HUES64 (cell line): ENCODE measurements at regions not wholly inside any gene's neighbourhood (a gene's known extent, or its start where the extent isn't known, plus 50 kb on each side); places are given as distances from the start of the nearest gene placed in this dataset.

ENCODE experiments used
- H3K27ac ChIP-seq: 2 replicates; pipeline ENCODE4 v1.7.0; 2013; ENCODE audit warnings: low read depth, low read length, inconsistent platforms
- H3K27me3 ChIP-seq: 2 replicates; pipeline ENCODE4 v1.6.1; 2013; ENCODE audit warnings: mild to moderate bottlenecking, low read length; ENCODE audit not compliant: insufficient read depth
- H3K36me3 ChIP-seq: 2 replicates; pipeline ENCODE4 v1.6.1; 2013; ENCODE audit warnings: mild to moderate bottlenecking, low read length; ENCODE audit not compliant: insufficient read depth
- H3K4me1 ChIP-seq: 2 replicates; pipeline ENCODE4 v1.6.1; 2013; ENCODE audit warnings: mild to moderate bottlenecking, low read length, moderate library complexity; ENCODE audit not compliant: insufficient read depth
- H3K4me3 ChIP-seq: 2 replicates; pipeline ENCODE4 v1.5.1; 2013; ENCODE audit warnings: mild to moderate bottlenecking, low read length, moderate library complexity
- H3K9ac ChIP-seq: 2 replicates; pipeline ENCODE4 v1.6.1; 2013; ENCODE audit warnings: mild to moderate bottlenecking, low read depth, low read length
- H3K9me3 ChIP-seq: 2 replicates; pipeline ENCODE4 v1.6.1; 2013; ENCODE audit warnings: low read depth, low read length; ENCODE audit not compliant: insufficient read depth
- WGBS: fragments of 150-250, 120-280 bp; methylation state at CpG from one replicate; pipeline ENCODE4 v1.1.7; 2013; ENCODE audit warnings: missing lambda C conversion rate; 5-methylcytosine and 5-hydroxymethylcytosine counted together

DNA sequence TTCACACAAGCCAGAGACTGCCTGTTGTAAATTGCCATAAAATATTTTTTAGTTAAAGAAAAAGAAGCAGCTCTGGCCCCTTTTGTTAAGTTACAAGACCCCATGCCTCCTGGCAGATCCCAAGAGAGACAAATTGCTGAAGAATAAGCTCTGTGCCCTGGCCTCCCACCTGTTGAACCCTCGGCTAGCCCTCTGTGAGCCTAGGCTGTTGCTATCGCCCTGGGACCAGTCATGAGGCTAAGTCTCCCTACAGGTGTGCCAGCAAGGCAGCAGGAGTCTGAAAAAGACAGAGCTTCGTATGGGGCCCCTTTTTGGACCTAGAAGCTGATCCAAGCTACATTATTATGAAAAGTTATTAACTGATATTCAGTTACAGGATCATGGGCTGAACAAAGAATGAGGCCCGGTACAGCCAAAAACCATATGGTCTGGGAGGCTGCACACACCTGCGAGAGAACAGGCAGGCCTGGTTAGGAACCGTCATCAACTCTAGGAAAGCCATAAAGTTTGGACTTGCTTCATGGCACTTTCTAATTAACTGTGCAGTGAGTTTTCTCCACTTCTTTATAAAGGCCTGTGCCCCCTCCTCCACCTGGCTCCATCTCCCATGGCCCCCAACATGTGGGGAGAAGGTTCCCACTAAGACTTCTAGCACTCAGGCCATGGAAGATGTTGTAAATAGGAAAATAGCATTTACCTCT, 384.7 kb downstream of the ENC1 start:
- Histone ChIP-seq H3K27me3 (no peaks in the 10 kb centered on the region), H3K9ac (no peak overlapping the region), H3K36me3 (no peaks in the 10 kb centered on the region), H3K4me3 (no peak overlapping the region), H3K4me1 (peaks cover 28% of the 10 kb centered on the region), H3K27ac (no peak overlapping the region), H3K9me3 (no peaks in the 10 kb centered on the region)
- 96% methylated on average over 6 of the region's 6 CpGs for WGBS

DNA sequence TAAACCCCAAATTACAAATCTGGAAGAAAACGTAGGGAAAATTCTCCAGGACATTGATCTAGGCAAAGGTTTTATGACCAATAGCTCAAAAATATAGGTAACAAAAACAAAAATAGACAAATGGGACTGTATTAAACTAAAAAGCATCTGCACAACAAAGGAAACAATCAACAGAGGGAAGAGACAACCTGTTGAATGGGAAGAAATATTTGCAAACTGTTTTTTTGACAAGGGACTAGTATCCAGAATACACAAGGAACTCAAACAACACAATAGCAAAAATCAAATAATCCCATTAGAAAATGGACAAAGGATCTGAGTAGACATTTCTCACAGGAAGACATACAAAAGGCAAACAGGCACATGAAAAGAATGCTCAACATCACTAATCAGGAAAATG, 386.3 kb downstream of the ENC1 start:
- Histone ChIP-seq H3K9me3 (no peaks in the 10 kb centered on the region), H3K27ac (no peak overlapping the region), H3K9ac (no peak overlapping the region), H3K36me3 (no peaks in the 10 kb centered on the region), H3K4me1 (peaks cover 34% of the 10 kb centered on the region), H3K4me3 (no peak overlapping the region), H3K27me3 (no peaks in the 10 kb centered on the region)
- WGBS: 100% methylated on average over 1 of the region's 1 CpG

DNA sequence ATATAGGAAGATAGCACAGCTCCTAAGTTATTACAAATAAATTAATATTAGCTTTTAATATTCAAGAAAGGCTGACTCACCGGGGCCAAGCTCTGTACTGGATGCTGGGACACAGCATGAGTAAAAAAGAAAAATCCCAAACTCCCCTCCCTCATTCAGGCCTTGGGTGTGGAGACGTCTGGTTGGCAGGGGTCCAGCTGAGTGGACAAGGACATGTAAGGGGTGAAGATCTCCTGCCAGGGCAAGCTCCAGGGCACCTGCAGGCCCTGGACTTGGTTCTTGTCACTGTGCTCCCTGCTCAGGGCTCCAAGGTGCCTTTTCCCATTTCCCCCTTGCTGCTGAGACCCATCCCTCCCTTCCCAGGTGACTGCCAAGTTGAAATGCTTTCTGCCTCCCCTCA, 388.5 kb downstream of the ENC1 start:
- Histone ChIP-seq H3K9me3 (no peaks in the 10 kb centered on the region), H3K27ac (no peak overlapping the region), H3K4me1 (peaks cover 15% of the 10 kb centered on the region), H3K36me3 (no peaks in the 10 kb centered on the region), H3K9ac (no peak overlapping the region), H3K4me3 (no peak overlapping the region), H3K27me3 (no peaks in the 10 kb centered on the region)
- 90% methylated on average over 2 of the region's 2 CpGs for WGBS

DNA sequence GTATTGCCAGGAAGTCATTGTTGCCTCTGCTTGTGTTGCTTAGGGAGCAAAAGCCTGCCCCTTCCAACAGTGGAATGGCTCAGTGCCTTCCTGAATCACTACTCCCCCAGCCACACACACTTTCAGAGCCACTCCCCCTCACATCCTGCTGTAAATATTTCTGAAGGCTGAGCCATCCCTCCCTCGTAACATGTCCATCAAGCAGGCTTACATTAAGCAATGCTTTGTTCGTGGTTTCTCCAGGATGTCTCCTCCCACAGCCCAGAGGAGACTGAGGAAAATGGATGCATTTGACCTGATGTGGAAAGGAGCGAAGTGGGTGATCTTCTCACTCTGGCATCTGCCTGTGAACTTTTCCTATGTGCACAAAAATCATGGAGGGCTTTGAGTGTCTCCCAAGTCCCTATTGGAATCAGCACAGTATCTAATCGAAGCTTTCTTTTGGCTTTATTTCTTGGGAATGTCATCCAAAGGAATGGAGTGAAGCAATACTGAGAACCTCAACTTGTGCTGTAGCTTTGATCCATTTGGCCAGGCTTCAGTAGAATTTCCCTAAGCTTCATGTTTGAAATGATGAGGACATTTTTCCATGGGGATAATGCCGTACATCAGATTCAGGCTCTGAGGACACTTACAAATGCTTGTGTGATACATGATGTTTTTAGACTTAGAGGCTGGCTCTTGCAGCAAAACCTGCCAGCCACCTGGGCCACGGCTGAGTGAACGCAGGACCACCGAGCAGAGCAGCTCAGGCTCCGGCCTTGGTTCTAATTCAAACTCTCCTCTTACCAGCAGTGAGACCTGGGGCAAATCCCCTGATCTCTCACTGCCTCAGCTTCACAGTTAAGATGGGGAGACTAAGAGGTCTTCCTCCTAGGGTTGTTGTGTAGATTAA, 389.1 kb downstream of the ENC1 start:
- H3K9ac ChIP-seq: no peak overlapping the region
- no peaks in the 10 kb centered on the region for H3K9me3 ChIP-seq
- no peak overlapping the region for H3K4me3 ChIP-seq
- no peaks in the 10 kb centered on the region for H3K27me3 ChIP-seq
- WGBS: 85% methylated on average over 9 of the region's 9 CpGs
- H3K4me1 ChIP-seq: peaks cover 9% of the 10 kb centered on the region; the same call in 1 of the 2 replicates
- no peak overlapping the region for H3K27ac ChIP-seq
- no peaks in the 10 kb centered on the region for H3K36me3 ChIP-seq

DNA sequence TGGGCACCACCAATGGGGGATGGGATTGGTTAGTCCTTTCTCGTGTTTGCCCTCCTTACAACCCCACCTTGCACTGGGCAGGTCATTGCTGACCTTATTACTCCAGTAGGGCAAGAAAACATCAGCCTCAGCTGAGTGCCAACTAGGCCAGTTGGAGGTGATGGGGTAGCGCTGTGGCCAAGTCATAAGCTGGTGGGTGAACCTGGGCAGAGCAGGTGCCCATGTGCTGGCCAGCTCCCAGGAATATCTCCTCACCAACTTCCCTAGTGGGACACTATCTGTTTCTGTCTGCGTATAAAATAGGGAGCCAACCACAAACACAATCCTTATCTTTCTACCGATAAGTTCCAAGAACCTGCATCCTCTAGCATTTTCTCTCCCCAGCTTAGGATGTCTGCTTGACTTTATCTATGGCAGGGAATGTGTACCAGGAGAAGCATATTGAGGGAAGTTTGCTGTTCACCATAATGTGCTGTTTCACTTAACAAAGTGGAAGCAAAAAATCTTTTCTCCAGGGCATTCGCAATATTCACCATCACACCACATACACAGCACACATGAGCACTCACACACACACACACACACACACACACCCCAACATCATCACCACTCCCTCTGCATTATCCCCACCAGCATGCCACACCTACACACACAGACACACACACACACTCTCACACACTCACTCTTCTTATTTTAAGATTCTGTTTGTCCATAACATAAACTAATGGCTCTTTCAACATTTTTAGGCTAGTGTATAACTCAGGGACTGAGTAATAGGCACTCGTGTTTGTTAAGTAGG, 390.0 kb downstream of the ENC1 start:
- WGBS: 84% methylated on average over 6 of the region's 6 CpGs
- no peak overlapping the region for H3K9ac ChIP-seq
- no peaks in the 10 kb centered on the region for H3K9me3 ChIP-seq
- H3K4me3 ChIP-seq: no peak overlapping the region
- H3K36me3 ChIP-seq: no peaks in the 10 kb centered on the region
- H3K27ac ChIP-seq: no peak overlapping the region
- peaks cover 9% of the 10 kb centered on the region; the same call in 1 of the 2 replicates for H3K4me1 ChIP-seq
- H3K27me3 ChIP-seq: no peaks in the 10 kb centered on the region

DNA sequence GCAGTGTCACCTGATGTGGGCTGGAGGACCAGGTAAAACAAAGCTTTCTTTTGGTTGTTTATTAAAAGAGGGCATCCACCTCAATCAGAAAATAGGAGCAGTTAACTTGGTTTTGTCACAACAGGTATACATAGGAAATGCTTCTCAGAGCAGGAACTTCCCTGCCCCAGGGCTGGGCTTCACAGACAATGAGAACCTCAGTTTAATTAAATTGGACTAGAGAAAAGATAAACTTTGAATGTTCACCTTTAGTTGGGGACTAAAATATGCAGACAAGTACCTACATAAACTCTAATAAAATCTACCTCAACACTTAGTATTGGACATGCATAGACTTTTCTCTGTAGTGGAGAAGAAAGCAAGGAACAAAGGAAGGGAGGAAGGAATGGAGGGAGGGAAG, 392.0 kb downstream of the ENC1 start:
- no peak overlapping the region for H3K9ac ChIP-seq
- no peaks in the 10 kb centered on the region for H3K9me3 ChIP-seq
- H3K4me1 ChIP-seq: peaks cover 9% of the 10 kb centered on the region; the same call in 1 of the 2 replicates
- no peaks in the 10 kb centered on the region for H3K27me3 ChIP-seq
- no peak overlapping the region for H3K27ac ChIP-seq
- no peaks in the 10 kb centered on the region for H3K36me3 ChIP-seq
- no peak overlapping the region for H3K4me3 ChIP-seq

DNA sequence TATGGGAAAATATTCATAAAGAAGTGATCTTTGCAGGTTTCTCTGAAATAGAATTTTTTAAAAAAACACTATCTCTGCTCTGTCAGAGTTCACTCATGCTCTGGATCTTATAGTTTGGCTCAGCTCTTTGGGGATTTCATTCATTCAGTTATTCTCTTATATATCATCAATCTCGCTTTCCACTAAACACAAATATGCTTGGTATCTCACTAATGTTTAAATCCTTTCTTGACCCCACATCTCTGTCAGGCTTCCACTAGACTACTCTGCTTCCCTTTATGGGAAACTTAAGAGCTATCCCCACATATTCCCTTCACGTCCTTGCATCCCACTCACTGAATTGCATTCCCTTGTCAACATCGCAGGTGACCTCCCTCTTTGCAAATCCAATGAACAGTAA, 396.1 kb downstream of the ENC1 start:
- 95% methylated on average over 3 of the region's 3 CpGs for WGBS
- H3K27ac ChIP-seq: no peak overlapping the region

DNA sequence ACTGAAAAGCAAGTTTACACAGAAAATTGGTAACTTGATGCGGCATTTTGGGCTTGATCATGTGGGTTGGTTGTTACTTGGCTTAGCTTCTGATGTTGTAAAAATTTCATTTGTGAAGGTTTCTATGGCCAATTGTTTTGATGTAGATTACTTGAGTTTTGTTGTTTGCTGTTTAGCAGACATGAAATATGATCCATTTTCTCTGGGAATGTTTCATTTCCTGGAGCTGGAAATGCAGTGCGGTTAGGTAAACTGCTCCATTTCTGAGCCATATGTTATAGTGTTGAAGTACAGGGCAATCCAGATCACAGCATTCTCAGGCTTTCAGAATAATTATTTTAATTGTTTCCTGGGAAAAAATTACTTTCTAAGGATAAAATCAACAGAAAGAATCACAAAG, 396.9 kb downstream of the ENC1 start:
- Histone ChIP-seq H3K27ac (no peak overlapping the region), H3K9ac (no peak overlapping the region), H3K27me3 (no peaks in the 10 kb centered on the region), H3K4me1 (no peaks in the 10 kb centered on the region), H3K36me3 (no peaks in the 10 kb centered on the region), H3K9me3 (no peaks in the 10 kb centered on the region), H3K4me3 (no peak overlapping the region)
- WGBS: 94% methylated on average over 2 of the region's 2 CpGs

More for the DNA sequence above, 396.1 kb downstream of the ENC1 start:
- H3K27me3 ChIP-seq: no peaks in the 10 kb centered on the region
- no peak overlapping the region for H3K9ac ChIP-seq
- H3K4me1 ChIP-seq: no peaks in the 10 kb centered on the region
- no peak overlapping the region for H3K4me3 ChIP-seq
- H3K9me3 ChIP-seq: no peaks in the 10 kb centered on the region
- H3K36me3 ChIP-seq: no peaks in the 10 kb centered on the region

DNA sequence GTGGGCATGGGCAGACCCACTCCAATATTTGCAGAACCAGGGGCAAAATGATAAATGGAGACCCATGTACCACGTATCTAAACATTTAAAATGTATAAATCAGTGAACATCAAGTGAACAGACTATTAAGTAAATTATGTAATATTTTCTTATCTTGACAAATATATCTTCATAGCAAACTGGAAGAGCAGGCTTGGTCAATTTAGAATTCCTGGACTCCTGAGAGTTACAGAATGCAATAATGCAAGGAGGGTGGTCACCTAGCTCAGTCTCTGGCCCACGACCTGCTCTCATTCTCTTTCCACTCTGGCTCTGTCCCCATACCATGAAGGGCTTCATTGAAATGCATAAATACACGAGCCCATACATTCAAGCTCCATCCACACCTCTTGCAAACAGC, 398.0 kb downstream of the ENC1 start:
- H3K27ac ChIP-seq: no peak overlapping the region
- H3K9me3 ChIP-seq: no peaks in the 10 kb centered on the region
- no peaks in the 10 kb centered on the region for H3K27me3 ChIP-seq
- H3K9ac ChIP-seq: no peak overlapping the region
- 89% methylated on average over 2 of the region's 3 CpGs for WGBS
- no peaks in the 10 kb centered on the region for H3K4me1 ChIP-seq
- no peaks in the 10 kb centered on the region for H3K36me3 ChIP-seq
- H3K4me3 ChIP-seq: no peak overlapping the region

DNA sequence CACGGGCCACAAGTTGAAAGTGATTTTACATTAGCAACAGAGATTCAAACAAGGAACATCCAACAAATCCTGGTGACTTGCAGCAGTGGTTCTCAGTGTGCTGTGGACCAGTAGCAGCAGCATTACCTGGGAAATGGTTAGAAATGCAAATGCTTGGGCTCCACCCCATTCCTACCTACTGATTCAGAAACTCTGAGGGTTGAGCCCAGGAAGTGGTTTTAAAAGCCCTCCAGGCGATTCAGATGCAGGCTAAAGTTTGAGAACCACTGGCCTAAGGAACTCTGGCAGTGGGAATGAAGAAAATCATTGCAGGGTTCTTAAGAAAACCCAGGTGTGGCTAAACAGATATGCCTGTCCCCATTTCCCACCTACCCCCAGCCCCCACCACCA, 398.8 kb downstream of the ENC1 start:
- Histone ChIP-seq H3K27me3 (no peaks in the 10 kb centered on the region), H3K36me3 (no peaks in the 10 kb centered on the region), H3K4me1 (no peaks in the 10 kb centered on the region), H3K9me3 (no peaks in the 10 kb centered on the region), H3K9ac (no peak overlapping the region), H3K4me3 (no peak overlapping the region), H3K27ac (no peak overlapping the region)
- WGBS: 80% methylated on average over 2 of the region's 2 CpGs
